Anterior cingulate cortex (tissue), 58 donors: ENCODE measurements at regions not wholly inside any gene's neighbourhood (a gene's known extent, or its start where the extent isn't known, plus 50 kb on each side); places are given as distances from the start of the nearest gene placed in this dataset.
"Not testable (repeated sequence)": the region's sequence is repeated elsewhere in the genome, so short reads cannot be mapped to it uniquely, and the experiment has no call there.

Source experiments
- DNase-seq, 58 donors: peaks; one replicate each; lab custom pipeline; 2025; lab: John Stamatoyannopoulos, UW

GRCh38 chr15:59904450-59905135 is 99.5 kb upstream of the FOXB1 start:
- no peak for DNase-seq

- DNase-seq = no peak
These were observed 107.4 kb upstream of the FOXB1 start for GRCh38 chr15:59896663-59897074.

- DNase-seq = no peak
These were observed 109.3 kb upstream of the FOXB1 start for GRCh38 chr15:59894835-59895234.

- no peak for DNase-seq
These were observed 111.1 kb upstream of the FOXB1 start for GRCh38 chr15:59892985-59893384.

- DNase-seq = not testable (repeated sequence)
These were observed 116.2 kb upstream of the FOXB1 start for GRCh38 chr15:59887870-59888269.

GRCh38 chr15:59887211-59887610 is 116.9 kb upstream of the FOXB1 start:
- DNase-seq = no peak

GRCh38 chr15:59886441-59886840 is 117.7 kb upstream of the FOXB1 start:
- peak in 2 of 58 donors; percentile 1 to 16 for DNase-seq

GRCh38 chr15:59885832-59886231 is 118.3 kb upstream of the FOXB1 start:
- DNase-seq = peak in 1 of 58 donors; percentile 2

- peak in 4 of 58 donors; percentile 8 to 36 (median 12) for DNase-seq
These were observed 124.4 kb upstream of the FOXB1 start for GRCh38 chr15:59879506-59880265.

GRCh38 chr15:59876140-59876539 is 128.0 kb upstream of the FOXB1 start:
- DNase-seq = no peak

- no peak for DNase-seq
These were observed 130.4 kb upstream of the FOXB1 start for GRCh38 chr15:59873644-59874272.

- DNase-seq = no peak
These were observed 136.8 kb upstream of the FOXB1 start for GRCh38 chr15:59867086-59867855.

GRCh38 chr15:59866642-59867041 is 137.5 kb upstream of the FOXB1 start:
- DNase-seq = no peak

GRCh38 chr15:59862191-59863155 is 141.6 kb upstream of the FOXB1 start:
- DNase-seq = no peak

GRCh38 chr15:59847968-59848367 is 156.1 kb upstream of the FOXB1 start:
- no peak for DNase-seq

GRCh38 chr15:59845942-59846499 is 156.9 kb upstream of the BNIP2 start:
- DNase-seq = no peak

GRCh38 chr15:59843609-59844008 is 154.5 kb upstream of the BNIP2 start:
- no peak for DNase-seq

- DNase-seq = no peak
These were observed 151.9 kb upstream of the BNIP2 start for GRCh38 chr15:59841036-59841435.

- no peak for DNase-seq
These were observed 150.8 kb upstream of the BNIP2 start for GRCh38 chr15:59839906-59840305.
